Caco-2 (cell line): ENCODE measurements at regions not wholly inside any gene's neighbourhood (a gene's known extent, or its start where the extent isn't known, plus 50 kb on each side); places are given as distances from the start of the nearest gene placed in this dataset.

Experiments used
- BruUV-seq: library from RNA; stranded (reverse); fragments of 400-500 nt; replicated peaks from 2 replicates; lab custom pipeline; 2021; lab: Mats Ljungman, UMichigan
- CTCF ChIA-PET: fragments of 300-600 bp; sonication (Branson Sonifier 250); formaldehyde crosslinking; loops from one replicate; lab custom pipeline; 2022; ENCODE audit warnings: antibody characterized with exemption; lab: Charles Lee
- POLR2A ChIA-PET: fragments of 300-600 bp; sonication (Branson Sonifier 250); formaldehyde crosslinking; loops from one replicate; lab custom pipeline; 2022; ENCODE audit warnings: antibody characterized with exemption; lab: Charles Lee
- DNase-seq, 2 experiments: peaks; one replicate each; pipeline versions ENCODE4 v3.0.0 to v3.0.0-alpha.2; 2020 to 2022
- H3K27me3 ChIP-seq: replicated peaks from 2 replicates; pipeline ENCODE4 v1.6.0; 2011; ENCODE audit warnings: low read length; ENCODE audit not compliant: control insufficient read depth, insufficient read depth
- H3K36me3 ChIP-seq: 2 replicates; pipeline ENCODE4 v1.5.1; 2011; ENCODE audit warnings: low read length; ENCODE audit not compliant: control insufficient read depth, insufficient read depth
- H3K4me1 ChIP-seq: fragments of 250-450 bp; sonication (Bioruptor Pico); 2 replicates; pipeline ENCODE4 v1.5.1; 2020; ENCODE audit warnings: mild to moderate bottlenecking
- H3K4me3 ChIP-seq: 2 replicates; pipeline ENCODE4 v1.5.1; 2011; ENCODE audit warnings: low read depth, mild to moderate bottlenecking, control low read depth, low read length
- H3K9me3 ChIP-seq: fragments of 250-450 bp; sonication (Bioruptor Pico); 2 replicates; pipeline ENCODE4 v1.5.1; 2020; ENCODE audit warnings: mild to moderate bottlenecking, moderate library complexity
- H3K27ac Mint-ChIP-seq: one replicate; pipeline ENCODE4 v1.8.0; 2022; ENCODE audit warnings: mixed read lengths; ENCODE audit not compliant: unreplicated experiment
- H3K27me3 Mint-ChIP-seq: one replicate; pipeline ENCODE4 v1.8.0; 2022; ENCODE audit warnings: mixed read lengths; ENCODE audit not compliant: insufficient read depth, unreplicated experiment
- H3K36me3 Mint-ChIP-seq: one replicate; pipeline ENCODE4 v1.8.0; 2022; ENCODE audit warnings: mild to moderate bottlenecking, mixed read lengths; ENCODE audit not compliant: insufficient read depth, unreplicated experiment
- H3K4me1 Mint-ChIP-seq: one replicate; pipeline ENCODE4 v1.8.0; 2022; ENCODE audit warnings: low read depth, mixed read lengths; ENCODE audit not compliant: unreplicated experiment
- H3K4me3 Mint-ChIP-seq: one replicate; pipeline ENCODE4 v1.8.0; 2022; ENCODE audit warnings: mild to moderate bottlenecking, moderate library complexity, mixed read lengths; ENCODE audit not compliant: unreplicated experiment
- H3K9me3 Mint-ChIP-seq: one replicate; pipeline ENCODE4 v1.8.0; 2022; ENCODE audit warnings: mixed read lengths; ENCODE audit not compliant: unreplicated experiment
- intact Hi-C: fragments of 100-400 bp; cut with micrococcal nuclease; formaldehyde crosslinking; loops from one replicate; pipeline ENCODE4 v1.10.0; 2022; ENCODE audit not compliant: unreplicated experiment
- TF ChIP-seq, protein P1 (sequence below), 2 experiments: fragments of 200-600 bp in 1 of 2; IDR thresholded peaks; 1 replicate in 1 of 2; 2 replicates in 1 of 2; pipeline versions ENCODE4 v1.5.1 to v1.8.0; 2011 to 2022; ENCODE audit warnings: antibody characterized with exemption in 1 of 2, control low read depth in 1 of 2, inconsistent platforms in 1 of 2, low read depth in 1 of 2, low read length in 1 of 2, mild to moderate bottlenecking in 1 of 2, moderate library complexity in 1 of 2; ENCODE audit not compliant: insufficient read depth in 1 of 2, severe bottlenecking in 1 of 2, unreplicated experiment in 1 of 2

DNA sequence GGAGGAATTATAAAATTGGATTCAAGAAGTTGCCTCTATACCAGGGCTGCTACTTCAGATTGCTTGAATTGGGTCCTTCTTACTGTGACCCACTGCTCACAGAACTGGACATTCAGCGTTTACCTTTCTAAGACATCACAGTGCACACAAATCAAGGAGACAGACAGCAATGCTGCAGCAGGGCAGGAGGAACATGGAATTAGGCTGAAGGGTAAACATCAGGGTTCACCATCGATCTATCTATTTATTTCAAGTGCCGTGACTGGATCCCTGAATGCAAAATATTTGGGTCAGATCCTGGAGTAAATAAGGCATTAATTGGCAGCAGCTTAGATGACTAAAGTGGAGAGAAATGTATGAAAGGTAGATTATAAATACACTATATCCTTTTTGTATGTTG, 76.9 kb upstream of the HMGA2 start:
- no peaks in the 10 kb centered on the region for H3K4me1 ChIP-seq
- no peaks in the 10 kb centered on the region for H3K27me3 ChIP-seq
- Mint-ChIP-seq H3K27ac (no peak overlapping the region), H3K9me3 (no peaks in the 10 kb centered on the region), H3K4me3 (no peak overlapping the region), H3K36me3 (no peaks in the 10 kb centered on the region), H3K4me1 (peaks cover 10% of the 10 kb centered on the region), H3K27me3 (no peaks in the 10 kb centered on the region)
- no TSS peak for BruUV-seq
- no peak for DNase-seq
- H3K9me3 ChIP-seq = no peaks in the 10 kb centered on the region
- ChIA-PET POLR2A (no interaction called here), CTCF (no interaction called here)
- intact Hi-C loops = no loop called here
- no peak overlapping the region for H3K4me3 ChIP-seq
- TF ChIP-seq, protein P1, sequence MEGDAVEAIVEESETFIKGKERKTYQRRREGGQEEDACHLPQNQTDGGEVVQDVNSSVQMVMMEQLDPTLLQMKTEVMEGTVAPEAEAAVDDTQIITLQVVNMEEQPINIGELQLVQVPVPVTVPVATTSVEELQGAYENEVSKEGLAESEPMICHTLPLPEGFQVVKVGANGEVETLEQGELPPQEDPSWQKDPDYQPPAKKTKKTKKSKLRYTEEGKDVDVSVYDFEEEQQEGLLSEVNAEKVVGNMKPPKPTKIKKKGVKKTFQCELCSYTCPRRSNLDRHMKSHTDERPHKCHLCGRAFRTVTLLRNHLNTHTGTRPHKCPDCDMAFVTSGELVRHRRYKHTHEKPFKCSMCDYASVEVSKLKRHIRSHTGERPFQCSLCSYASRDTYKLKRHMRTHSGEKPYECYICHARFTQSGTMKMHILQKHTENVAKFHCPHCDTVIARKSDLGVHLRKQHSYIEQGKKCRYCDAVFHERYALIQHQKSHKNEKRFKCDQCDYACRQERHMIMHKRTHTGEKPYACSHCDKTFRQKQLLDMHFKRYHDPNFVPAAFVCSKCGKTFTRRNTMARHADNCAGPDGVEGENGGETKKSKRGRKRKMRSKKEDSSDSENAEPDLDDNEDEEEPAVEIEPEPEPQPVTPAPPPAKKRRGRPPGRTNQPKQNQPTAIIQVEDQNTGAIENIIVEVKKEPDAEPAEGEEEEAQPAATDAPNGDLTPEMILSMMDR (IDR thresholded peaks at IDR 0.05; ENCODE audit: insufficient read depth in 1 of 2, low read depth in 1 of 2, low read length in 1 of 2, severe bottlenecking in 1 of 2, unreplicated experiment in 1 of 2) = no peak
- no peaks in the 10 kb centered on the region for H3K36me3 ChIP-seq

DNA sequence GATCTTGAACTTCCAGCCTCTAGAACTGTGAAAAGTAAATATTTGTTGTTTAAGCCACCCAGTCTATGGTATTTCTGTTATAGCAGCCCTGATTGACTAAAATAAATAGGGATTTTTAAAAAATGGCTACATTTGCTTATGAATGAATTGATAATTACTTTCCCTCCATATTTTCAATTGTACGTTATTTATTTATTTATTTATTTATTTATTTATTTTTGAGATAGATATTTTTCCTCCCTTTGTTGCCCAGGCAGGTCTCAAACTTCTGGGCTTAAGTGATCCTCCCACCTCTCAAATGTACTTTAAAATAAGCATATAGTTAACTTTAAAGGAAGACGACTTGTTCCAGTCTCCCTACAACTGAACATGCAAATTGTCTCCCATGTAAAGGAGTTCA, 76.0 kb upstream of the HMGA2 start:
- H3K4me3 ChIP-seq = no peak overlapping the region
- H3K9me3 ChIP-seq = no peaks in the 10 kb centered on the region
- no peak overlapping the region for H3K4me3 Mint-ChIP-seq
- H3K27me3 Mint-ChIP-seq = no peaks in the 10 kb centered on the region
- no TSS peak for BruUV-seq
- DNase-seq = no peak
- intact Hi-C loops = no loop called here
- no peak overlapping the region for H3K27ac Mint-ChIP-seq
- TF ChIP-seq, protein P1 (IDR thresholded peaks at IDR 0.05; ENCODE audit: insufficient read depth in 1 of 2, low read depth in 1 of 2, low read length in 1 of 2, severe bottlenecking in 1 of 2, unreplicated experiment in 1 of 2) = no peak
- H3K36me3 ChIP-seq = no peaks in the 10 kb centered on the region
- no peaks in the 10 kb centered on the region for H3K9me3 Mint-ChIP-seq
- POLR2A ChIA-PET = no interaction called here
- CTCF ChIA-PET = no interaction called here
- no peaks in the 10 kb centered on the region for H3K36me3 Mint-ChIP-seq
- H3K4me1 ChIP-seq = no peaks in the 10 kb centered on the region
- peaks cover 10% of the 10 kb centered on the region for H3K4me1 Mint-ChIP-seq
- no peaks in the 10 kb centered on the region for H3K27me3 ChIP-seq

DNA sequence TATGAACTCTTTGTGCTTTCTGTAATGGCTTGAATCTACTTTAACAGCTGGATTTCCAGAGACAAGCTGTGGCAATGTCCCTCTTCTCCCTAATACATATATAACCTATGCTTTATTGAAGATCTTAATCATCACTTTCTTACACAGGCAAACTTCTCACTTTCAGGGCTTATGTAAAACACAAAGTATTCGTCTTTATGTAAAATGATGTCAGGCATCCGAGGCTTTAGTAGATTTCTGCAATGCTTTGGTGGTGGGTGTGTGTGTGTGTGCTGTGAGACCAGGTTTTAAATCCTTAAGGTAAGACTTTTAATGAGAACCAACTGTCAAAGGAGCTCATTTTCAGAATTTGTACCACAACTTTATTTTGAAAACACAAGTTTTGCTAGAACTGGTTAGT, 70.0 kb upstream of the HMGA2 start:
- H3K4me1 Mint-ChIP-seq = peaks cover 15% of the 10 kb centered on the region
- ChIA-PET CTCF (no interaction called here), POLR2A (no interaction called here)
- H3K27me3 Mint-ChIP-seq = peaks cover 2% of the 10 kb centered on the region
- Histone ChIP-seq H3K36me3 (no peaks in the 10 kb centered on the region), H3K27me3 (no peaks in the 10 kb centered on the region), H3K4me1 (no peaks in the 10 kb centered on the region), H3K9me3 (no peaks in the 10 kb centered on the region), H3K4me3 (no peak overlapping the region)
- no peaks in the 10 kb centered on the region for H3K36me3 Mint-ChIP-seq
- H3K4me3 Mint-ChIP-seq = no peak overlapping the region
- no peak overlapping the region for H3K27ac Mint-ChIP-seq
- no peaks in the 10 kb centered on the region for H3K9me3 Mint-ChIP-seq
- intact Hi-C loops = no loop called here
- BruUV-seq = no TSS peak
- no peak for DNase-seq
- TF ChIP-seq, protein P1 (IDR thresholded peaks at IDR 0.05; ENCODE audit: insufficient read depth in 1 of 2, low read depth in 1 of 2, low read length in 1 of 2, severe bottlenecking in 1 of 2, unreplicated experiment in 1 of 2) = no peak
